ENCODE measurements at regions not wholly inside any gene's neighbourhood (a gene's known extent, or its start where the extent isn't known, plus 50 kb on each side); places are given as distances from the start of the nearest gene placed in this dataset.

DNA sequence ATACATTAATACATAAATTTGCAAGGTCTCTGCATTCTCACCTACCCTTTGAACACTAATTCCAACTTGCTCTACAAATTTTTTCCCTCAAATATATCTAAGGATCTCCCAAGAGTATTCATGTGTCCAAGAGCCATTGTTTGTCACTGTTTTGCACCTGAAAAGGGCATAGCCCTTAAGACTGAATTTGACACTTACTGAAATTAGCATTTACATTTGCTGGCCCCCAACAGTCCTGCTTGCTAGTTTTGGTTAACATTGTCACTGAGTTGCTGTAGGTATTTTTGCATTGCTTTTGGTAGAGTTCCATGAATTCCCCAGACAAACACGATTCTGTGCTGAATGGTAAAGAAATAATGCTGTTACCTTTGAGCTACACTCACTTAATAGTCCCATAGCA, 57.3 kb downstream of the KCNA4 start:
- DNase-seq (ENCODE audit: low read depth), result no peak

DNA sequence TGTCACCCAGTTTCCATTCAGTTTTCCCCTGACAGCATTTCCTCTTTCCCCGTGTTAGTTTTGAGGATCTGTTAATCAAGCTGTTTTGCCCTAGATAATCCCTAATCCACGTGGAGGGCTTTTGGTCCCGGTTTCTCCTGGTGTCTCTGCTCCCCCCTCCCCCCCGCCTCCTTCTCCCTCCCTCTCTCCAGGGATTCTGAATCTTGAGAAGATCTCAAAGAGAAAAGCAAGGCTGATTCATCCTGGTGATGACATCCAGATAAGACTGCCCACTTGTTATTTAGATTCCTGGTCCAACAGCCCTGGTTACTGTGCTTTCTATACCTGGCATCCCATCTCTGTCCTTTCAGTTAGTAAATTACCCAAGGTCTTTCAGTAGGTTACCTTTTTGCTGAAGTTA, 59.4 kb downstream of the KCNA4 start:
- DNase-seq (ENCODE audit: low read depth), result no peak

DNA sequence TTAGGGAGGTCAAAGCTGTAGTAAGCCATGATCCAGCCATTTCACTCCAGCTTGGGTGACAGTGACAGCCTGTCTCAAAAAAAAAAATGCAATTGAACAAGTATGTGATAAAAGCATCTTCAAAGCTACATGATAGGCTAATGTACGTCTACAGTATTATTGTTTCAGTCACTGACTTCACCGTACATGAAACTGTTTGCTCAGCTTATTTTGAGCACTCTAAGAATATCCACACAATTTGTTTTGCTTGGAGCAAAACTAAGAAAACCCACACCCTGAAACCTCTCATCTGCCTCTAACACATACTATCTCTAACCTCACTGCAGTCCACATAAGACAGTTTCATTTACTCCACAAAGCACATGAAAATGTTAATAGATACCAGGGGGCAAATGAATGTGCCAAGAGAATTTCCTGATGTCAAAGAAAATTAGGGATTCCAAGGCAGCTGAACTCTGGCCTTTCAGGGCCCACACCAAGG, 60.7 kb downstream of the KCNA4 start:
- no peak for DNase-seq (ENCODE audit: low read depth)

- DNase-seq (ENCODE audit: low read depth), result no peak
Measured at GRCh38 chr11:29943347-29943746, 73.5 kb downstream of the KCNA4 start.

DNA sequence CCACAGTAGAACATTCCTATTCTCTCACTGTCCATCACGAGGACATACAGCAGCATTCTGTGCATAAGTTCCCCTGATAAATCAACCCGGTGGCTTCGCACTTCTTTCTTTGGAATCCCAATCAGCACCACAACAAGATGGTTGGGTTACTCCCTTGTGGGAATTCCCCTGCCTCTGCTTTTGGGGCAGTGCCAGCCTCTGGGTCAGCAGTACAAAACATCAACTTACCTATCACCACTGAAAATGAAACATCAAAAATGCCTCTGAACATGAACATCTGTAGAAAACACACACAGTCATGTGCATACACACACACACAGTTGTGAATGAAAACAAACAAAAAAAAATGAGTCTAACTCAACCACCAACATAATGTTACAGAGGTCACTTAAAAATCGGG, 79.3 kb downstream of the KCNA4 start:
- DNase-seq (ENCODE audit: low read depth), result no peak

GRCh38 chr11:29934115-29934638, 82.7 kb downstream of the KCNA4 start:
- no peak for DNase-seq (ENCODE audit: low read depth)

GRCh38 chr11:29916040-29916439, 100.8 kb downstream of the KCNA4 start:
- no peak for DNase-seq (ENCODE audit: low read depth)

GRCh38 chr11:29914203-29914930, 102.5 kb downstream of the KCNA4 start:
- DNase-seq (ENCODE audit: low read depth), result no peak

GRCh38 chr11:29913352-29913751, 103.5 kb downstream of the KCNA4 start:
- DNase-seq (ENCODE audit: low read depth), result no peak

- no peak for DNase-seq (ENCODE audit: low read depth)
Measured at GRCh38 chr11:29900382-29900781, 116.4 kb downstream of the KCNA4 start.

GRCh38 chr11:29879560-29879959, 137.3 kb downstream of the KCNA4 start:
- no peak for DNase-seq (ENCODE audit: low read depth)

DNA sequence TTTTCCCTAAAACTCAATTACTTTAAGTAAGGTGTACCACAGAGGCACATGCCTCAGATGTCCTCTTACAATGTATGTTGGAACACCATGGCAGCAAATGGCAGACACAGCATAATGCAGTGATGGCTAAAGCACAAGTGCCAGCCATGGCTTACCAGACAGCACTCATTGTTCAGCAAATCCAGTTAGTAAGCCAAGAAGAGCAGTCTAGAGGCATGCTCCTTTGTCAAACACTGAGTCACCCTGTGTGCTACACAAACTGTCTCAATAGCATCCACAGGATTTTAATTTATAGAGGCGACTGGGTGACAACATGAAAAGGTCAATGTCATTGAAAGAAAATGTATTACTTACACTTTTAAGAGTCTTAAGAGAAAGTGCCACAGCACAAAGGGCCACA, 140.6 kb downstream of the KCNA4 start:
- DNase-seq (ENCODE audit: low read depth), result no peak

DNA sequence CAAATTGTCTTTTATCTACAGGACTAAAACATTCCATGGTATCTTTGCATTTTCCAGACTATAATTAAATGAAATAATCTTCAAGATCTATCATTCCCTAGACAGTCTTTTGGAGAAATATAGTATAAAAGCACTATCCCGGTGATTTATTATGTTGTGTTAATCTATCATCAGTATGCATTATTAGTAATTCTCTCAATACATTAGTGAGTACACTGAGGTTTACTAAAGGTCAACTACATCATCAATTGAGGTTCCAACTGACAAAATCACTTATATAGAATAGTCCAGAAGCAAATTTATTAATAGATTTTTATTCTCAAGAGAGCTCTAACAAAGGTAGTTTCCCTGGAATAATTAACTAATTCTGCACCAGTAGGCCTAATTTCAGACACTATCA, 169.6 kb downstream of the KCNA4 start:
- no peak for DNase-seq (ENCODE audit: low read depth)

GRCh38 chr11:29844701-29845379, 172.0 kb downstream of the KCNA4 start:
- DNase-seq (ENCODE audit: low read depth), result no peak

DNA sequence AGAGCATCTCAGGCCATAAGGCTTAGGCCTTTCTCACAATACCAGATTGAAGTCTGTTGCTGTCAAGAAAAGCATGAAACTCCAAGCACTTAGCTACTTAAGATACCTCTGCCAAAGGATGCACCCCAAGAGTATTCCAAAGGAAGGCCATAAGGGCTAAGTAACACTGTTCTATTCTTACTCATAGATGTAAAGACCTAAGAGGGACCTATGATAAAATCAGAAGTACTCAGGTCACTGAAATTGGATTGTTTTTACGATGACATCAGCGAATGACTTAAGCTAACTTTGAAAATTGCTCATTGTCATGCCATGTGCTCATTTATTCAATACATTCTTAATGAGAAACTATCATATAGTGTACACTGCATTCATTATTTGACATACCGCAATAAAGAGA, 172.8 kb downstream of the KCNA4 start:
- DNase-seq (ENCODE audit: low read depth), result no peak

- DNase-seq (ENCODE audit: low read depth), result no peak
Measured at GRCh38 chr11:29842061-29842460, 174.8 kb downstream of the KCNA4 start.

- DNase-seq (ENCODE audit: low read depth), result no peak
Measured at GRCh38 chr11:29826878-29827277, 190.0 kb downstream of the KCNA4 start.

DNA sequence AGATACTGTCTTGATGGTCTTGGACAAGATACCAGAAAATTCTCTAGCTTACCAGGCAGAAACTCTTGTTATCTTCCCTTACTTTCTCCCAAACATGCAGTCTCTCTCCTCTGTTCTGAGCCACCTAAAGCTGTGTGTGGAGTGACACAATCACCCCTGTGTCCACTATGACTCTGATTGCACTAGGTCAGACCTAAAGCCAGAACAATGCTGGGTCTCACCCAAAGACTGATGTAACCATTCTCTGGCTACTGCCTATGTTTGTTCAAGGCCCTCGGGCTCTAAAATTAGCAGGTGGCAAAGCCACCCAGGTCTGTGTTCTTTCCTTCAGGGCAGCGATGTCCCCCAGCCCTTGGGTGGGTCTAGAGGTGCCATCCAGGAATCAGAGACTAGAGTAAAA, 200.5 kb downstream of the KCNA4 start:
- no peak for DNase-seq (ENCODE audit: low read depth)

- DNase-seq (ENCODE audit: low read depth), result no peak
Measured at GRCh38 chr11:29809121-29809520, 207.7 kb downstream of the KCNA4 start.

DNA sequence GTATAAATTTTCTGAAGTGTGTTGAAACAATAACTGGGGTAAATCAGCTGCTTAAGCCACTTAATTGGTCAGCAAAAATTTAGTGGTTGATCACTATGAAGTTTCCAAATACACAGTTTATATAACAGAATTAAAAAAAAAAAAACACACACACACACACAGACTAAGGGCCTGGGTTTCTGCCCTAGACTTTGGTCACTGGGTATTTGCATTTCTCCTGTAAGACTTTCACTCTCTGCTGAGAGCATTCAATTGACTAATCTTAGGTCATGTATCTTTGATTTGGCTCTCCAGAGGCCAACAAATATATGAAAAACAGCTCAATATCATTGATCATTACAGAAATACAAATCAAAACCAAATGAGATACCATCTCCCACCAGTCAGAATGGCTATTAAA, 214.3 kb downstream of the KCNA4 start:
- no peak for DNase-seq (ENCODE audit: low read depth)

DNA sequence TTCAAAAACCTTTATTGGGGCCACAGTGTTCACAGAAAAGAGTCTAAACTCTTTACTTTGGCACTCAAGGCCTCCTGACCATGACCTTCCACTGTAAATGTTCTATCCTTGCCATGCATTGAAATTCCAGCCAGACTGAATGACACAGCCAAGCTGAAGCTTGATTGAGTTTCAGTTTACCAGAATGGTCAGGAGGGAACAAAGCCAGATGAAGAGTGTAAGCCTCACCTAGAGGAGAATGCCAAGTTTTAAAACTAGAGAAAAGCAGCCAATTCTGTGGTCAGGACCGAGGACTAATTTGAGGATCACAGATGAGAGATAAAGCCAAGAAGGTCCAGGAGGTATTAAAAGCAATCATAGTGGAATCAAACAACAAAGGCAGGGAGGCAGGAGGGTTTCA, 215.3 kb downstream of the KCNA4 start:
- no peak for DNase-seq (ENCODE audit: low read depth)

GRCh38 chr11:29786092-29786491, 230.7 kb downstream of the KCNA4 start:
- no peak for DNase-seq (ENCODE audit: low read depth)

GRCh38 chr11:29783506-29783905, 233.3 kb downstream of the KCNA4 start:
- DNase-seq (ENCODE audit: low read depth), result no peak
